Fibroblast of lung (primary cell): ENCODE measurements at regions not wholly inside any gene's neighbourhood (a gene's known extent, or its start where the extent isn't known, plus 50 kb on each side); places are given as distances from the start of the nearest gene placed in this dataset.

Experiments
- DNase-seq, 2 donors: peaks; one replicate each; pipeline versions ENCODE4 v3.0.0 to v3.0.0-alpha.2; 2010; ENCODE audit warnings: low read depth in 2 of 2
- H2AFZ ChIP-seq: 2 replicates; pipeline ENCODE4 v1.5.1; 2012; ENCODE audit warnings: low read length, control low read depth, inconsistent platforms
- H3K27ac ChIP-seq: 2 replicates; pipeline ENCODE4 v1.5.1; 2011; ENCODE audit warnings: low read length, control low read depth; ENCODE audit not compliant: insufficient read depth
- H3K27me3 ChIP-seq: 2 replicates; pipeline ENCODE4 v1.5.1; 2011; ENCODE audit warnings: mild to moderate bottlenecking, low read length; ENCODE audit not compliant: control insufficient read depth, insufficient read depth
- H3K36me3 ChIP-seq: 2 replicates; pipeline ENCODE4 v1.5.1; 2011; ENCODE audit warnings: low read length; ENCODE audit not compliant: control insufficient read depth, insufficient read depth
- H3K4me1 ChIP-seq: 2 replicates; pipeline ENCODE4 v1.5.1; 2011; ENCODE audit warnings: low read length; ENCODE audit not compliant: control insufficient read depth, insufficient read depth; ENCODE audit errors: extremely low read depth
- H3K4me2 ChIP-seq: 2 replicates; pipeline ENCODE4 v1.5.1; 2011; ENCODE audit warnings: low read length, control low read depth; ENCODE audit not compliant: insufficient read depth; ENCODE audit errors: extremely low read depth
- H3K4me3 ChIP-seq, 4 experiments: fragments of 200-600 bp in 1 of 4; sonication (generic) in 1 of 4; replicated peaks in 1 of 4; 2 replicates each; pipeline ENCODE4 v1.5.1; 2011 to 2016; ENCODE audit warnings: low read length in 4 of 4, low read depth in 3 of 4, mild to moderate bottlenecking in 3 of 4, control low read depth in 2 of 4, inconsistent platforms in 1 of 4, mixed read lengths in 1 of 4; ENCODE audit not compliant: insufficient read depth in 1 of 4; ENCODE audit errors: control extremely low read depth in 1 of 4
- H3K79me2 ChIP-seq: 2 replicates; pipeline ENCODE4 v1.5.1; 2012; ENCODE audit warnings: mild to moderate bottlenecking, low read length, inconsistent platforms; ENCODE audit not compliant: control insufficient read depth, insufficient read depth
- H3K9ac ChIP-seq: 2 replicates; pipeline ENCODE4 v1.5.1; 2011; ENCODE audit warnings: mild to moderate bottlenecking, low read length, control low read depth; ENCODE audit not compliant: insufficient read depth
- H3K9me3 ChIP-seq: 2 replicates; pipeline ENCODE4 v1.5.1; 2012; ENCODE audit warnings: low read depth, low read length; ENCODE audit not compliant: control insufficient read depth, insufficient read depth
- H4K20me1 ChIP-seq: 2 replicates; pipeline ENCODE4 v1.5.1; 2011; ENCODE audit warnings: low read length; ENCODE audit not compliant: control insufficient read depth, insufficient read depth; ENCODE audit errors: extremely low read depth
- EZH2 ChIP-seq: IDR thresholded peaks from 2 replicates; pipeline ENCODE4 v1.5.1; 2012; ENCODE audit warnings: low read length, control low read depth, mild to moderate bottlenecking; ENCODE audit errors: missing control alignments
- TF ChIP-seq, protein P1 (sequence below), 2 donors: IDR thresholded peaks in 1 of 2; conservative IDR thresholded peaks in 1 of 2; 1 replicate in 1 of 2; 2 replicates in 1 of 2; pipeline ENCODE4 v1.5.1; 2011 to 2012; ENCODE audit warnings: low read length in 2 of 2, control low read depth in 1 of 2, inconsistent platforms in 1 of 2, low read depth in 1 of 2, mild to moderate bottlenecking in 1 of 2

DNA sequence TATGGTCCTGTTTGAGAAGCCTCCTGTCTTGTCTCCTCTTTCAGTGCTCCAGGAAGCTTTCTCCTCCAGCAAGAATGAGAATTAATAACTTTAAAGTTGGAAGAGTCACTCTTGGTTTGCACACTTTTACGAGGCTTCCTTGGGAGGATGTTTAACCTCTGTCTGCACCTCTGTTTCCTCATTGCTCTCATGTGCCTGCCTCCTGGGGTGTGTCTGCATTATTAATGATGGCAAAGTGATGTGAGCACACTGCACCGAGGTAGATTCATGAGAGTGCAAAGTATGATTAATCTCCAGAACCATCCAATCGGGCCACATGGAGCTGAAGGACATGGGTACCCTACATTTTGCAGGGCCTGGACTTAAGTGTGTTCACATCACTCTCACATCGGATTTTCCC, 73.5 kb upstream of the TENM4 start:
- TF ChIP-seq EZH2: no peak
- TF ChIP-seq, protein P1, sequence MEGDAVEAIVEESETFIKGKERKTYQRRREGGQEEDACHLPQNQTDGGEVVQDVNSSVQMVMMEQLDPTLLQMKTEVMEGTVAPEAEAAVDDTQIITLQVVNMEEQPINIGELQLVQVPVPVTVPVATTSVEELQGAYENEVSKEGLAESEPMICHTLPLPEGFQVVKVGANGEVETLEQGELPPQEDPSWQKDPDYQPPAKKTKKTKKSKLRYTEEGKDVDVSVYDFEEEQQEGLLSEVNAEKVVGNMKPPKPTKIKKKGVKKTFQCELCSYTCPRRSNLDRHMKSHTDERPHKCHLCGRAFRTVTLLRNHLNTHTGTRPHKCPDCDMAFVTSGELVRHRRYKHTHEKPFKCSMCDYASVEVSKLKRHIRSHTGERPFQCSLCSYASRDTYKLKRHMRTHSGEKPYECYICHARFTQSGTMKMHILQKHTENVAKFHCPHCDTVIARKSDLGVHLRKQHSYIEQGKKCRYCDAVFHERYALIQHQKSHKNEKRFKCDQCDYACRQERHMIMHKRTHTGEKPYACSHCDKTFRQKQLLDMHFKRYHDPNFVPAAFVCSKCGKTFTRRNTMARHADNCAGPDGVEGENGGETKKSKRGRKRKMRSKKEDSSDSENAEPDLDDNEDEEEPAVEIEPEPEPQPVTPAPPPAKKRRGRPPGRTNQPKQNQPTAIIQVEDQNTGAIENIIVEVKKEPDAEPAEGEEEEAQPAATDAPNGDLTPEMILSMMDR (conservative IDR thresholded peaks at IDR 0.05 in 1 of 2, IDR thresholded peaks at IDR 0.05 in 1 of 2; ENCODE audit: low read depth in 1 of 2, low read length in 2 of 2): no peak
- Histone ChIP-seq H4K20me1 (no peaks in the 10 kb centered on the region), H3K27me3 (peaks cover 4% of the 10 kb centered on the region), H3K4me2 (no peak overlapping the region), H3K27ac (no peak overlapping the region), H3K9ac (no peak overlapping the region), H3K4me1 (no peaks in the 10 kb centered on the region), H3K4me3 (no peak overlapping the region), H3K36me3 (no peaks in the 10 kb centered on the region), H2AFZ (no peak overlapping the region), H3K79me2 (no peaks in the 10 kb centered on the region), H3K9me3 (no peaks in the 10 kb centered on the region)
- DNase-seq: no peak

DNA sequence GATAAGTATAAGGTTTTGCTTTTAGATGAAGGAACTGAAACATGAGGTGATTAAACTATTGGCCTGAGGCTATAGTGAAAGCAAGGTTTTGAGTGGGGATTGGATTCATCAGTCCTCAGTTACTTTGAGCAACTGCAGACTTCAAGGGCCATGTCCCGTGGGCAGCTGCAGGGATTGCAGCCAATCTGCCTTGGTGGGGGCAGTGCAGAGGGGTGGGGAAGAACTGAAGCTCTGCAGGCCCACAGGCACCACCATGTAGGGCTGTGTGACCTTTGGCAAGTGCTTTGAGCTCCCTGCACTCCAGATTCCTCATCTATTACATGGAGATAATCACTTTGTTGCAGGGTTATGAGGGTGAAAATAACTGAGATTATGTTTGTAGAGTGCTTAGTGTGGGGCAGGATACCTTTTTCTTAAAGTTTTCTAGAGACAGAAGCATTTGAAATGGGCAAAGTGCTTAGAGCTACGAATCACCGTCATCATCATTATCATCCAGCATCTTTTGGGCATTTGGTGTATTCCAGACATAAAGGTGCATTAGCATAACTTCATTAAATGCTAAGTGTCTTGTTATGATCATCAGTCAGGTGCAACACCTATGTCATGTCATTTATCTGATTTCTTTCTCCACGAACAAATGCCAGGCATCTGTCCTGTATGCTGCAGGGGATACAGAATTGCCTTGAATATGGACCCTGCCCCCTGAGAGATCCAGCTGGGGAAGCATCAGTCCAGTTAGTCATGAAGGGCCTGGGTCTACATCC, 72.1 kb upstream of the TENM4 start:
- H3K9me3 ChIP-seq: no peaks in the 10 kb centered on the region
- no peak overlapping the region for H3K4me2 ChIP-seq
- no peak for TF ChIP-seq EZH2
- TF ChIP-seq, protein P1 (conservative IDR thresholded peaks at IDR 0.05 in 1 of 2, IDR thresholded peaks at IDR 0.05 in 1 of 2; ENCODE audit: low read depth in 1 of 2, low read length in 2 of 2): no peak
- H3K4me3 ChIP-seq: no peak overlapping the region
- no peak for DNase-seq
- no peaks in the 10 kb centered on the region for H3K36me3 ChIP-seq
- no peaks in the 10 kb centered on the region for H3K4me1 ChIP-seq
- peaks cover 4% of the 10 kb centered on the region for H3K27me3 ChIP-seq
- H3K27ac ChIP-seq: no peak overlapping the region
- no peaks in the 10 kb centered on the region for H3K79me2 ChIP-seq
- no peak overlapping the region for H2AFZ ChIP-seq
- no peaks in the 10 kb centered on the region for H4K20me1 ChIP-seq
- H3K9ac ChIP-seq: no peak overlapping the region

DNA sequence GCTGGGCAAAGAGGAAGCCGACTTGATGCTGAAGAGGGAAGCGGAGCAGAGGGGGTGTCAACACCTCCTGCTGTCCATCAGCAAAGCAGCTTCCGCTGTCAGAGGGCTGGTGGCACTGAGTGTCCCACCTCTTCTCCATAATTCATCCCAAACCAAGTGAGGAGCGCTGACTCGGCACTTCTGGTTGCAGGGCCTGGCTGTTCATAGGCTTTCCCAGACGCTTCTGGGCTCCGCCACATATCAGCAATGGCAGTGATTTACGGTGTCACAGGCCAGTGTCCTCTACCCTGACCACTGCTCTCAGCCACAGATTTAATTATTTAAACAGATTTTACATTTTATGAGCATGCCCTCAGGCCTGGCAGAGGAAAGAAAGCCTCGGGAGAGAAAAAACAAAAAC, 70.1 kb upstream of the TENM4 start:
- H3K36me3 ChIP-seq: no peaks in the 10 kb centered on the region
- H3K27me3 ChIP-seq: peaks cover 4% of the 10 kb centered on the region
- H3K9ac ChIP-seq: no peak overlapping the region
- no peak overlapping the region for H2AFZ ChIP-seq
- H3K4me1 ChIP-seq: no peaks in the 10 kb centered on the region
- no peaks in the 10 kb centered on the region for H4K20me1 ChIP-seq
- TF ChIP-seq, protein P1 (conservative IDR thresholded peaks at IDR 0.05 in 1 of 2, IDR thresholded peaks at IDR 0.05 in 1 of 2; ENCODE audit: low read depth in 1 of 2, low read length in 2 of 2): no peak
- TF ChIP-seq EZH2: no peak
- no peaks in the 10 kb centered on the region for H3K9me3 ChIP-seq
- H3K79me2 ChIP-seq: no peaks in the 10 kb centered on the region
- DNase-seq: no peak
- H3K4me3 ChIP-seq: no peak overlapping the region
- H3K27ac ChIP-seq: no peak overlapping the region
- no peak overlapping the region for H3K4me2 ChIP-seq
